Activated T-helper 2 cell treated with anti-CD3 and anti-CD28 coated beads, Interferon-gamma antibody, Interleukin-2, Interleukin-4, amounts not matched to agents 10 μg/mL and 5 μg/mL and 100 μg/mL, durations not matched to agents 14 hours and 24 hours and 36 hours (primary cell): ENCODE measurements at regions not wholly inside any gene's neighbourhood (a gene's known extent, or its start where the extent isn't known, plus 50 kb on each side); places are given as distances from the start of the nearest gene placed in this dataset.
"Not testable (repeated sequence)": the region's sequence is repeated elsewhere in the genome, so short reads cannot be mapped to it uniquely, and the experiment has no call there.

Experiments used
- DNase-seq: peaks from one replicate; pipeline ENCODE4 v3.0.0; 2021; ENCODE audit warnings: low spot score
- H3K27ac Mint-ChIP-seq: one replicate; pipeline ENCODE4 v1.8.0; 2021; ENCODE audit warnings: mixed read lengths
- H3K27me3 Mint-ChIP-seq: one replicate; pipeline ENCODE4 v1.8.0; 2021; ENCODE audit warnings: low read depth, mixed read lengths
- H3K36me3 Mint-ChIP-seq: one replicate; pipeline ENCODE4 v1.8.0; 2021; ENCODE audit warnings: low read depth, mixed read lengths
- H3K4me1 Mint-ChIP-seq: one replicate; pipeline ENCODE4 v1.8.0; 2021; ENCODE audit warnings: low read depth, mixed read lengths
- H3K4me3 Mint-ChIP-seq: one replicate; pipeline ENCODE4 v1.8.0; 2021; ENCODE audit warnings: low read depth, mild to moderate bottlenecking, moderate library complexity, mixed read lengths
- H3K9me3 Mint-ChIP-seq: one replicate; pipeline ENCODE4 v1.8.0; 2021; ENCODE audit warnings: mixed read lengths
- intact Hi-C: fragments of 100-400 bp; cut with micrococcal nuclease; formaldehyde crosslinking; loops from one replicate; pipeline ENCODE4 v1.15.1; 2023

GRCh38 chr3:13766128-13766527 lies 113.7 kb downstream of the WNT7A start:
- Mint-ChIP-seq H3K27ac (no peak overlapping the region), H3K9me3 (no peaks in the 10 kb centered on the region), H3K4me1 (peaks cover 1% of the 10 kb centered on the region), H3K4me3 (no peak overlapping the region), H3K27me3 (no peaks in the 10 kb centered on the region), H3K36me3 (no peaks in the 10 kb centered on the region)
- intact Hi-C loops: no loop called here
- DNase-seq: no peak

DNA sequence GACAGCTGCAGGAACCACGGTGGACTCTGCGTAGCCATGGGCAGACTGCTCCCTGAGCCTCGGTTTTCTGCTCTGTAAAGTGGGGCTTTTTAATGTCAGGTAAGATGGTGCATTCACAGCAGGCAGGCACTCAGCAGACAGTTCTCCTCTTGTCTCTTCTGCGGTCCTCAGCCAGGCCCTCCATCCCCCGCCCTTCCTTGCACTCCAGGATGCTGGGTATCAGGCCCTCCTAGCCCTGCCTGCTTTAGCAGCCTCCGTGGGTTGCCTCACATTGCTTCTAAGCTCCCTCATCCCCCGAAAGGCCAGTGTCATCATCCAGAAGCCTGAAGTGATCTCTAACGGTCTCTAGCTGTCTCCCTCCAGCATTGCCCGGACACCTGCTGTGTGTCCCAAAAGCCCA lies 115.7 kb downstream of the WNT7A start:
- Mint-ChIP-seq H3K4me1 (no peaks in the 10 kb centered on the region), H3K9me3 (peaks cover 3% of the 10 kb centered on the region), H3K27me3 (no peaks in the 10 kb centered on the region), H3K4me3 (no peak overlapping the region), H3K27ac (no peak overlapping the region), H3K36me3 (no peaks in the 10 kb centered on the region)
- no peak for DNase-seq
- intact Hi-C loops: no loop called here

GRCh38 chr3:13762906-13763305 lies 117.0 kb downstream of the WNT7A start:
- Mint-ChIP-seq H3K36me3 (no peaks in the 10 kb centered on the region), H3K27ac (no peak overlapping the region), H3K27me3 (no peaks in the 10 kb centered on the region), H3K9me3 (peaks cover 3% of the 10 kb centered on the region), H3K4me3 (no peak overlapping the region), H3K4me1 (no peaks in the 10 kb centered on the region)
- DNase-seq: no peak
- intact Hi-C loops: no loop called here

DNA sequence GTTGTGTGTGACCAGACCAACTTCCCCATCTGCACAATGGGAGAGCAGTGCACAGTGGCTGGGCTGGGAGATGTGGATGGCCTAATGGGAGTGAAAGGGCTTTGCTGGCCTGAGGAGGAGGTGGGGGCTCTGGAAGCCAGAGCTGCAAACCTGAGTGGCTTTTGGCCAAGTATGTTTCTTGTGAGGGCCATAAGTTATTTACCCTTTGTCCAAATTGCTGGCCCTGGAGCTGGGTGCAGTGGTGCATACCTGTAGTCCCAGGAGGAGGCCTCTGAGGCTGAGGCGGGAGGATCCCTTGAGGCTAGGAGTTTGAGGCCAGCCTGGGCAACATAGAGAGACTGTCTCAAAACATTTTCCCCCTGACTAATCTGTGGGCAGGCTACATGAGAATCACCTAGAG lies 129.1 kb downstream of the WNT7A start:
- H3K36me3 Mint-ChIP-seq: no peaks in the 10 kb centered on the region
- H3K4me3 Mint-ChIP-seq: no peak overlapping the region
- intact Hi-C loops: no loop called here
- H3K4me1 Mint-ChIP-seq: no peaks in the 10 kb centered on the region
- peaks cover 11% of the 10 kb centered on the region for H3K9me3 Mint-ChIP-seq
- H3K27me3 Mint-ChIP-seq: no peaks in the 10 kb centered on the region
- H3K27ac Mint-ChIP-seq: no peak overlapping the region
- no peak for DNase-seq

DNA sequence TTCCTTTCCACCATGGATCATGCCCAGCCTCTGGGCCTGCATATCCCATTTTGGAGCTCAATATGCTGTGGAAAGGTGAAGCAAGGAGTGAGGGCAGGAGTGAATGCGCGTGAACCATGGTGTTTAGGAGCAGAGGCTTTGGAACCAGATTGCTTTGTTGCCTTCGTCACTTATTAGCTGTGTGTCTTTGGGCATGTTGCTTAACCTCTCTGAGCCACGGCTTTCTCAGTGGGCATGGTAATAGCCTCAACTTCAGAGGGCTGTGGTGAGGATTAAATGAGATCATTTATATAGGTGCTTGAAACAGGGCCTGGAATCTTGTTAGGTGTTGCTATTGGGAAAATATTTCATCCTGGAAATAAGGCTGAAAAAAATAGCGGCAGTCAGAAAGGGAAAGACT lies 129.7 kb downstream of the WNT7A start:
- H3K27ac Mint-ChIP-seq: no peak overlapping the region
- H3K4me1 Mint-ChIP-seq: no peaks in the 10 kb centered on the region
- no peak for DNase-seq
- intact Hi-C loops: no loop called here
- peaks cover 6% of the 10 kb centered on the region for H3K9me3 Mint-ChIP-seq
- no peaks in the 10 kb centered on the region for H3K36me3 Mint-ChIP-seq
- H3K4me3 Mint-ChIP-seq: no peak overlapping the region
- H3K27me3 Mint-ChIP-seq: no peaks in the 10 kb centered on the region

DNA sequence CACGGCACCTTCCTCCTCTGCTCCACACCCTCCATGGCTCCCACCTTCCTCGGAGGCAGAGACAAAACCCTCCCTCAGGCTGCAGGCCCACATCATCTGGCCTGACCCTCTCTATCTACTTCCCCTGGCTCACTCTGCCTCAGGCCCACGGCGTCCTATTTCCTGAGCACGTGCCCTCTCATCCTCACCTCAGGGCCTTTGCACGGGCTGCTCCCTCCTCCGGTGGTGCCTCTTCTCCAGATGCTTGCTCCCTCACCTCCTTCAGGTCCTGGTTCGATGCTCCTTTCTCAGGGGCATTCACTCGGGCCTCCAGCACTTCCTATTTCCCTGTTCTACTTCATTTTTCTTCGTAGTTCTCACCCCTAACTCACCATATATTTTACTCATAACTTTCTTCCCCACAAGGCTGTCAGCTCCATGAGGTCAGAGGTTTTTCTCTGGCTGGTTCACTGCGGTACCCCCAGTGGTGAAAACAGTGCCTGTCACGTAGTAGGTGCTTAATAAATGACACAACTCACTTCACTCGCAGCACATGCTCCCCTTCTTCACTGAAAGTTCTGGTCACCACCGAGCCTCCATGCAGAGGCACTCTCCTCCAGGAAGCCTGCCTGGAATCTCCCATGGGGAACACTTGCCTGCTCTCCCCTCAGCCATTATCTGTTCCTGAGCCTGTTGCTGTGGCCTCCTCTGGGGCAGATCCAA lies 130.7 kb downstream of the WNT7A start:
- DNase-seq: no peak
- intact Hi-C loops: no loop called here
- no peak overlapping the region for H3K27ac Mint-ChIP-seq
- no peaks in the 10 kb centered on the region for H3K27me3 Mint-ChIP-seq
- H3K4me3 Mint-ChIP-seq: no peak overlapping the region
- H3K9me3 Mint-ChIP-seq: no peaks in the 10 kb centered on the region
- H3K36me3 Mint-ChIP-seq: no peaks in the 10 kb centered on the region
- no peaks in the 10 kb centered on the region for H3K4me1 Mint-ChIP-seq

DNA sequence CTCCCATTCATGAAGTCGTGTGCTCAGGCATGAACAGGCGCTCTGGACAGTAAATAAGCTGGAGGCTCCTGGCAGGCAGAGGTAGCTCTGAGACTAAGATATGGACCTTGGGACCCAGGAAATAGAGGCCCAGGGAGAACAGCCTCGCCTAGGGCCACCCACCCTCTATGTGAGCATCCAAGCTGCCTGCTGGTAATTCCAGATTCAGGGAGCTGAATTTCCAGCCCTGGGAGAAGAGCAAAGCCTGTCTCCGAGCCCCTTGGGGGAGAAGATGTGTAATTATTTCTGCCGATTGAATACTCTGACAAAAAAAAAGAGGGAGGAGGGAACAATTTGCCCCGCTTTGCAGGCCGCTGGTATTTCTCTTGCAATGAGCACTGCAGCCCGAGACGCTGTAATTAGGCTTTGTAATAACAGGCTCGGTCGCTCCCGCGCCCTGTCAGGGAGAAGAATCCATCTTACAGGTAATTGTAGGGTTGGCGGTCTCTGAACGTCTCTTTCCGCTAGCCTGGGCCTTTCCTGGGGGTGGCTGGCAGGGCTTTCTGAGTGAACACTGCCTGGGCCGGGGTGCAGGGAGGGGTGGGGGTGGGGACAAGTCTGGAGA lies 131.5 kb downstream of the WNT7A start:
- DNase-seq: no peak
- no peaks in the 10 kb centered on the region for H3K4me1 Mint-ChIP-seq
- no peak overlapping the region for H3K4me3 Mint-ChIP-seq
- intact Hi-C loops: no loop called here
- H3K27me3 Mint-ChIP-seq: no peaks in the 10 kb centered on the region
- no peak overlapping the region for H3K27ac Mint-ChIP-seq
- no peaks in the 10 kb centered on the region for H3K9me3 Mint-ChIP-seq
- H3K36me3 Mint-ChIP-seq: no peaks in the 10 kb centered on the region

DNA sequence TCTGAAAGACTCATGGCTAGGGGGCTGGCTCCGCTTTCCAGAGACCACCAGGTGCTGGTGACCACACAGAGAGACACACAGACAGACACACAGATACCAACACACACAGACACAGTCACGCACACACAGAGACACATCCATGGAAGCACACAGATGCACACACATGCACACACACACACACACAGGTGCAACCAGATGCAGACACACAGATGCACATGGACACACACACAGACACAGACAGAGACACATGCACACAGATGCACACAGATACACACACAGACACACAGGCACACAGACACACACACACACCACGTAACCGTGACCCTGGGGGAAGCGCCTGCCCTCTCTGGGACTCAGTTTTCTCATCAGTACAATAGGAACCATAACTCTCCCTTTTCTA lies 132.2 kb downstream of the WNT7A start:
- intact Hi-C loops: no loop called here
- no peaks in the 10 kb centered on the region for H3K36me3 Mint-ChIP-seq
- no peaks in the 10 kb centered on the region for H3K4me1 Mint-ChIP-seq
- H3K27ac Mint-ChIP-seq: no peak overlapping the region
- no peaks in the 10 kb centered on the region for H3K9me3 Mint-ChIP-seq
- H3K4me3 Mint-ChIP-seq: no peak overlapping the region
- no peaks in the 10 kb centered on the region for H3K27me3 Mint-ChIP-seq
- no peak for DNase-seq

GRCh38 chr3:13746385-13746784 lies 133.5 kb downstream of the WNT7A start:
- H3K9me3 Mint-ChIP-seq: no peaks in the 10 kb centered on the region
- no peaks in the 10 kb centered on the region for H3K4me1 Mint-ChIP-seq
- no peaks in the 10 kb centered on the region for H3K36me3 Mint-ChIP-seq

GRCh38 chr3:13745636-13746035 lies 134.2 kb downstream of the WNT7A start:
- H3K27ac Mint-ChIP-seq: no peak overlapping the region
- H3K4me3 Mint-ChIP-seq: no peak overlapping the region
- DNase-seq: no peak
- intact Hi-C loops: no loop called here
- no peaks in the 10 kb centered on the region for H3K4me1 Mint-ChIP-seq
- no peaks in the 10 kb centered on the region for H3K9me3 Mint-ChIP-seq
- H3K27me3 Mint-ChIP-seq: peaks cover 2% of the 10 kb centered on the region
- no peaks in the 10 kb centered on the region for H3K36me3 Mint-ChIP-seq

More at GRCh38 chr3:13746385-13746784, 133.5 kb downstream of the WNT7A start:
- Mint-ChIP-seq H3K27ac (no peak overlapping the region), H3K4me3 (no peak overlapping the region), H3K27me3 (peaks cover 2% of the 10 kb centered on the region)
- intact Hi-C loops: no loop called here
- no peak for DNase-seq

- Mint-ChIP-seq H3K9me3 (peaks cover 5% of the 10 kb centered on the region), H3K27me3 (peaks cover 3% of the 10 kb centered on the region), H3K4me1 (no peaks in the 10 kb centered on the region), H3K4me3 (no peak overlapping the region), H3K36me3 (no peaks in the 10 kb centered on the region), H3K27ac (no peak overlapping the region)
- DNase-seq: no peak
- intact Hi-C loops: no loop called here
These were observed 139.1 kb downstream of the WNT7A start for GRCh38 chr3:13740795-13741194.

- DNase-seq, H3K4me1 Mint-ChIP-seq, H3K9me3 Mint-ChIP-seq, intact Hi-C loops, H3K4me3 Mint-ChIP-seq, H3K27me3 Mint-ChIP-seq, H3K27ac Mint-ChIP-seq, H3K36me3 Mint-ChIP-seq: not testable (repeated sequence)
These were observed 146.1 kb downstream of the WNT7A start for GRCh38 chr3:13733726-13734125.

- no peaks in the 10 kb centered on the region for H3K4me1 Mint-ChIP-seq
These were observed 151.4 kb downstream of the WNT7A start for GRCh38 chr3:13728487-13728886.

More at GRCh38 chr3:13728487-13728886, 151.4 kb downstream of the WNT7A start:
- intact Hi-C loops: no loop called here
- Mint-ChIP-seq H3K9me3 (no peaks in the 10 kb centered on the region), H3K27ac (no peak overlapping the region), H3K36me3 (no peaks in the 10 kb centered on the region), H3K27me3 (peaks cover 7% of the 10 kb centered on the region), H3K4me3 (no peak overlapping the region)
- no peak for DNase-seq
